A549 (cell line): ENCODE measurements at regions not wholly inside any gene's neighbourhood (a gene's known extent, or its start where the extent isn't known, plus 50 kb on each side); places are given as distances from the start of the nearest gene placed in this dataset.

ENCODE experiments used
- BHLHE40 ChIP-seq: IDR thresholded peaks from 2 replicates; pipeline ENCODE4 v1.6.1; 2012; ENCODE audit warnings: low read depth, low read length, inconsistent platforms
- EHMT2 ChIP-seq: fragments of 200-600 bp; sonication (generic); IDR thresholded peaks from 2 replicates; pipeline ENCODE4 v1.6.1; 2016; ENCODE audit warnings: antibody characterized with exemption, low read depth, mild to moderate bottlenecking, moderate library complexity
- RCOR1 ChIP-seq: fragments of 150-350 bp; IDR thresholded peaks from 2 replicates; pipeline ENCODE4 v1.6.1; 2014; ENCODE audit warnings: antibody characterized with exemption, low read length, low read depth
- TF ChIP-seq, protein P1 (sequence below): fragments of >200 bp; sonication (Bioruptor Twin); formaldehyde crosslinking; IDR thresholded peaks from 3 replicates; pipeline ENCODE4 v1.5.1; 2016
- TF ChIP-seq, protein P2 (sequence below): fragments of 250-450 bp; sonication (Bioruptor Pico); IDR thresholded peaks from 2 replicates; pipeline ENCODE4 v1.5.0; 2021; ENCODE audit warnings: mild to moderate bottlenecking, moderate library complexity, borderline replicate concordance

DNA sequence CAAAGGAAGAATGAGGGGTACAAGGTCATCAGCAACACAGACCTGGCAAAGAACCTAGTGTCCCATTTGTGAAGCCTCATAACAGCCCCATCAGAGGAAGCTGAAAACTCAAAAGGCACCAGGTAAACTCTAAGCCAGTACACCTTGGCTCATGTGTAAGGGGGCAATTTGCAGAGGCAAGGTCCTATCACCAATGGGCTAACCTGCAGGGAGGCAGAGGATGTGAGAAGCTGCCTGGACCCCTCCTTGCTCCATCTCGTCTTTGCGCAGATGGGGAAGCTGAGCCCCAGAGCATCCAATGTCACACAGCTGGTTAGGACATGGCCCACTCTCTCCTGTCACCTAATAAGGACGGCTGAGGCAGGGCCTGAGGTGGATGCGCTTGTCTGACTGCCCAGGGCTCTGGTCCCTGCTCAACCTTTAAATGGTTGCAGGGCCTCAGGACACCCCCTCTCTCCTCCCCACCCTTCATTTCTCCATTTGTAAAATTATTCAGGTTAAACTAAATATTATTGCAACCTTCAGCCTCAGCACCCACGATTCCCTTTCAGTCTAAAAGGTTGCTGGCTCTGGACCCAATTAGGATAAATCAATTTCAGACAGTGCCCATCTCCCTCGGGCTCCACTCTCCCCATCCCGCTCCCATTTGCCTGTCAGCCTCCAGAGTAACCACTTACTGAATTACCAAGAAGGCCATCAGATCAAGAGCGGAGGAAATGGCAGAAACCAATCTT is 135.3 kb downstream of the OAT start:
- TF ChIP-seq, protein P1, sequence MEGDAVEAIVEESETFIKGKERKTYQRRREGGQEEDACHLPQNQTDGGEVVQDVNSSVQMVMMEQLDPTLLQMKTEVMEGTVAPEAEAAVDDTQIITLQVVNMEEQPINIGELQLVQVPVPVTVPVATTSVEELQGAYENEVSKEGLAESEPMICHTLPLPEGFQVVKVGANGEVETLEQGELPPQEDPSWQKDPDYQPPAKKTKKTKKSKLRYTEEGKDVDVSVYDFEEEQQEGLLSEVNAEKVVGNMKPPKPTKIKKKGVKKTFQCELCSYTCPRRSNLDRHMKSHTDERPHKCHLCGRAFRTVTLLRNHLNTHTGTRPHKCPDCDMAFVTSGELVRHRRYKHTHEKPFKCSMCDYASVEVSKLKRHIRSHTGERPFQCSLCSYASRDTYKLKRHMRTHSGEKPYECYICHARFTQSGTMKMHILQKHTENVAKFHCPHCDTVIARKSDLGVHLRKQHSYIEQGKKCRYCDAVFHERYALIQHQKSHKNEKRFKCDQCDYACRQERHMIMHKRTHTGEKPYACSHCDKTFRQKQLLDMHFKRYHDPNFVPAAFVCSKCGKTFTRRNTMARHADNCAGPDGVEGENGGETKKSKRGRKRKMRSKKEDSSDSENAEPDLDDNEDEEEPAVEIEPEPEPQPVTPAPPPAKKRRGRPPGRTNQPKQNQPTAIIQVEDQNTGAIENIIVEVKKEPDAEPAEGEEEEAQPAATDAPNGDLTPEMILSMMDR: no peak
- TF ChIP-seq BHLHE40 (no peak), RCOR1 (no peak), EHMT2 (no peak)
- TF ChIP-seq, protein P2, sequence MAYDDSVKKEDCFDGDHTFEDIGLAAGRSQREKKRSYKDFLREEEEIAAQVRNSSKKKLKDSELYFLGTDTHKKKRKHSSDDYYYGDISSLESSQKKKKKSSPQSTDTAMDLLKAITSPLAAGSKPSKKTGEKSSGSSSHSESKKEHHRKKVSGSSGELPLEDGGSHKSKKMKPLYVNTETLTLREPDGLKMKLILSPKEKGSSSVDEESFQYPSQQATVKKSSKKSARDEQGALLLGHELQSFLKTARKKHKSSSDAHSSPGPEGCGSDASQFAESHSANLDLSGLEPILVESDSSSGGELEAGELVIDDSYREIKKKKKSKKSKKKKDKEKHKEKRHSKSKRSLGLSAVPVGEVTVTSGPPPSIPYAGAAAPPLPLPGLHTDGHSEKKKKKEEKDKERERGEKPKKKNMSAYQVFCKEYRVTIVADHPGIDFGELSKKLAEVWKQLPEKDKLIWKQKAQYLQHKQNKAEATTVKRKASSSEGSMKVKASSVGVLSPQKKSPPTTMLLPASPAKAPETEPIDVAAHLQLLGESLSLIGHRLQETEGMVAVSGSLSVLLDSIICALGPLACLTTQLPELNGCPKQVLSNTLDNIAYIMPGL (CRISPR knock-in tag): no peak
